ENCODE measurements at regions not wholly inside any gene's neighbourhood (a gene's known extent, or its start where the extent isn't known, plus 50 kb on each side); places are given as distances from the start of the nearest gene placed in this dataset.

GRCh38 chr5:116389601-116390000, 185.0 kb downstream of the SEMA6A start:
- Histone ChIP-seq H3K36me3 (ENCODE audit: insufficient read depth, low read length) (no peaks in the 10 kb centered on the region), H3K27ac (ENCODE audit: low read depth in 1 of 2, low read length in 2 of 2) (no peak overlapping the region), H3K9me3 (ENCODE audit: control insufficient read depth in 1 of 2, insufficient read depth in 1 of 2, low read length in 2 of 2) (peaks cover 0 to 8% of the 10 kb centered on the region in 2 experiments), H3K4me3 (ENCODE audit: low read length) (no peak overlapping the region), H3K4me1 (ENCODE audit: insufficient read depth, low read length) (no peaks in the 10 kb centered on the region), H3K27me3 (ENCODE audit: control insufficient read depth in 1 of 2, insufficient read depth in 2 of 2, low read length in 2 of 2) (no peaks in the 10 kb centered on the region)
- Mint-ChIP-seq H3K9me3 (peaks cover 22% of the 10 kb centered on the region), H3K4me1 (ENCODE audit: low read depth) (no peaks in the 10 kb centered on the region), H3K27me3 (no peaks in the 10 kb centered on the region), H3K36me3 (ENCODE audit: low read depth) (peaks cover 66% of the 10 kb centered on the region), H3K27ac (no peak overlapping the region), H3K4me3 (no peak overlapping the region)
- no peak for DNase-seq
- intact Hi-C loops (cut with DNase I, micrococcal nuclease): no loop called here
- CTCF ChIA-PET: no interaction called here
- no peak for TF ChIP-seq CTCF (IDR thresholded peaks at IDR 0.05)
- no peak for ATAC-seq (ENCODE audit: poor library complexity)
- POLR2A ChIA-PET: no interaction called here

- TF ChIP-seq CTCF (IDR thresholded peaks at IDR 0.05): no peak
- Mint-ChIP-seq H3K27ac (no peak overlapping the region), H3K4me1 (ENCODE audit: low read depth) (no peaks in the 10 kb centered on the region), H3K36me3 (ENCODE audit: low read depth) (peaks cover 74% of the 10 kb centered on the region), H3K4me3 (no peak overlapping the region), H3K9me3 (peaks cover 22% of the 10 kb centered on the region), H3K27me3 (no peaks in the 10 kb centered on the region)
- no peak for ATAC-seq (ENCODE audit: poor library complexity)
- Histone ChIP-seq H3K9me3 (ENCODE audit: control insufficient read depth in 1 of 2, insufficient read depth in 1 of 2, low read length in 2 of 2) (peaks cover 0 to 8% of the 10 kb centered on the region in 2 experiments), H3K27ac (ENCODE audit: low read depth in 1 of 2, low read length in 2 of 2) (no peak overlapping the region), H3K4me3 (ENCODE audit: low read length) (no peak overlapping the region), H3K27me3 (ENCODE audit: control insufficient read depth in 1 of 2, insufficient read depth in 2 of 2, low read length in 2 of 2) (no peaks in the 10 kb centered on the region), H3K36me3 (ENCODE audit: insufficient read depth, low read length) (no peaks in the 10 kb centered on the region), H3K4me1 (ENCODE audit: insufficient read depth, low read length) (no peaks in the 10 kb centered on the region)
- no peak for DNase-seq
- intact Hi-C loops (cut with DNase I, micrococcal nuclease): no loop called here
- CTCF ChIA-PET: no interaction called here
- POLR2A ChIA-PET: no interaction called here
These were observed 185.9 kb downstream of the SEMA6A start for GRCh38 chr5:116388564-116389258.

GRCh38 chr5:116387738-116388137, 186.9 kb downstream of the SEMA6A start:
- H3K4me1 Mint-ChIP-seq (ENCODE audit: low read depth): no peaks in the 10 kb centered on the region
- TF ChIP-seq CTCF (IDR thresholded peaks at IDR 0.05): no peak
- peaks cover 22% of the 10 kb centered on the region for H3K9me3 Mint-ChIP-seq

More at GRCh38 chr5:116387738-116388137, 186.9 kb downstream of the SEMA6A start:
- no peak overlapping the region for H3K4me3 ChIP-seq (ENCODE audit: low read length)
- H3K36me3 Mint-ChIP-seq (ENCODE audit: low read depth): peaks cover 83% of the 10 kb centered on the region
- no peak overlapping the region for H3K4me3 Mint-ChIP-seq
- no peaks in the 10 kb centered on the region for H3K27me3 Mint-ChIP-seq
- no peak overlapping the region for H3K27ac ChIP-seq (ENCODE audit: low read depth in 1 of 2, low read length in 2 of 2)
- ChIA-PET POLR2A (interaction anchor here (0.7 kb wide), 1 partner anchor 70 kb away, joined by 3 read pairs; no protein-coding TSS in a partner anchor), CTCF (no interaction called here)
- DNase-seq (no peak), ATAC-seq (ENCODE audit: poor library complexity) (no peak)
- H3K4me1 ChIP-seq (ENCODE audit: insufficient read depth, low read length): no peaks in the 10 kb centered on the region
- peaks cover 0 to 8% of the 10 kb centered on the region in 2 experiments for H3K9me3 ChIP-seq (ENCODE audit: control insufficient read depth in 1 of 2, insufficient read depth in 1 of 2, low read length in 2 of 2)
- intact Hi-C loops (cut with DNase I, micrococcal nuclease): no loop called here
- no peaks in the 10 kb centered on the region for H3K36me3 ChIP-seq (ENCODE audit: insufficient read depth, low read length)
- no peak overlapping the region for H3K27ac Mint-ChIP-seq
- no peaks in the 10 kb centered on the region for H3K27me3 ChIP-seq (ENCODE audit: control insufficient read depth in 1 of 2, insufficient read depth in 2 of 2, low read length in 2 of 2)

Measured in CD4-positive, alpha-beta T cell (primary cell).